ENCODE measurements at regions not wholly inside any gene's neighbourhood (a gene's known extent, or its start where the extent isn't known, plus 50 kb on each side); places are given as distances from the start of the nearest gene placed in this dataset.
A peak's percentile ranks its signal among the peaks of the same experiment; 100 is the strongest.

DNA sequence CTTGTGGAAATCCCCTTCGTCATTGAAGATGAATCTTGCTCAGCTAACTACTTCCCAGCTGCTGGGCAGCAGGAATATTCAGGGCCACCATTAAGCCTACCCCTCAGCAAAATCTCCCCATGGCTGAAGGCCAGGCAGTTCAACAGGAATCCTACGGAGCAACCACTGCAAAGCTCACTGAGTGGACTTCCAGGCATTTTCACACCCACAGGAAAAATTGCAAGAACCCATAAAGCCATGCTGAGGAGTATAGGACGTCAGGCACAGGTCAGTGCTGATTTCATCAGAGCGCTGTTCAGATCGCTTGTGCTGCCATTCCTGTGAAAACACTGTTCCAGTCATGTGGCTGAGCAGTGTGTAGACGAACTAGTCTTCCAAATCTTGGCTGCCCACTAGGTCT is 134.8 kb upstream of the TACR1 start:
- Histone ChIP-seq H4K5ac (ENCODE audit: low read length) (no peak overlapping the region), H3K79me2 (ENCODE audit: control insufficient read depth, insufficient read depth, low read length) (no peaks in the 10 kb centered on the region), H3K4me2 (ENCODE audit: low read length) (no peak overlapping the region), H2BK5ac (ENCODE audit: low read length) (no peak overlapping the region), H3K36me3 (ENCODE audit: control insufficient read depth, insufficient read depth, low read length) (no peaks in the 10 kb centered on the region), H3K4me1 (ENCODE audit: control insufficient read depth, low read depth, low read length) (no peaks in the 10 kb centered on the region), H3K4me3 (ENCODE audit: low read length) (no peak overlapping the region), H3K27me3 (ENCODE audit: insufficient read depth, low read length, poor library complexity) (no peaks in the 10 kb centered on the region), H3K56ac (ENCODE audit: low read length) (no peak overlapping the region), H3K23ac (ENCODE audit: low read length) (no peak overlapping the region), H2BK15ac (replicated peaks; ENCODE audit: low read depth) (no peak overlapping the region), H3K4ac (ENCODE audit: low read depth, low read length) (no peak overlapping the region), H3K9ac (ENCODE audit: low read length) (no peak overlapping the region), H3K18ac (ENCODE audit: low read length) (no peak overlapping the region), H2BK120ac (ENCODE audit: low read depth, low read length) (no peak overlapping the region), H2AK5ac (ENCODE audit: low read length) (no peak overlapping the region), H4K8ac (ENCODE audit: low read depth, low read length) (no peak overlapping the region), H3K79me1 (ENCODE audit: low read length) (no peaks in the 10 kb centered on the region), H3K27ac (ENCODE audit: low read depth, low read length) (no peak overlapping the region)
- WGBS (ENCODE audit: extremely low coverage, insufficient coverage, low lambda C conversion rate), result no CpG with 5 or more reads among the region's 6 CpGs
- DNase-seq, result no peak

- no peak overlapping the region for H3K23ac ChIP-seq (ENCODE audit: low read length)
- H3K56ac ChIP-seq (ENCODE audit: low read length), result no peak overlapping the region
- DNase-seq, result no peak
- H2BK120ac ChIP-seq (ENCODE audit: low read depth, low read length), result no peak overlapping the region
- H3K18ac ChIP-seq (ENCODE audit: low read length), result no peak overlapping the region
- H4K5ac ChIP-seq (ENCODE audit: low read length), result no peak overlapping the region
- no peak overlapping the region for H2BK5ac ChIP-seq (ENCODE audit: low read length)
- H3K27ac ChIP-seq (ENCODE audit: low read depth, low read length), result no peak overlapping the region
- H3K9ac ChIP-seq (ENCODE audit: low read length), result no peak overlapping the region
- no peaks in the 10 kb centered on the region for H3K79me1 ChIP-seq (ENCODE audit: low read length)
- no peaks in the 10 kb centered on the region for H3K27me3 ChIP-seq (ENCODE audit: insufficient read depth, low read length, poor library complexity)
- H3K4me2 ChIP-seq (ENCODE audit: low read length), result no peak overlapping the region
- H3K4me1 ChIP-seq (ENCODE audit: control insufficient read depth, low read depth, low read length), result no peaks in the 10 kb centered on the region
- H2BK15ac ChIP-seq (replicated peaks; ENCODE audit: low read depth), result no peak overlapping the region
- H3K4ac ChIP-seq (ENCODE audit: low read depth, low read length), result no peak overlapping the region
- no peak overlapping the region for H4K8ac ChIP-seq (ENCODE audit: low read depth, low read length)
- H2AK5ac ChIP-seq (ENCODE audit: low read length), result no peak overlapping the region
- no peak overlapping the region for H3K4me3 ChIP-seq (ENCODE audit: low read length)
- no peaks in the 10 kb centered on the region for H3K79me2 ChIP-seq (ENCODE audit: control insufficient read depth, insufficient read depth, low read length)
- no peaks in the 10 kb centered on the region for H3K36me3 ChIP-seq (ENCODE audit: control insufficient read depth, insufficient read depth, low read length)
- WGBS (ENCODE audit: extremely low coverage, insufficient coverage, low lambda C conversion rate), result no CpG with 5 or more reads among the region's 2 CpGs
Observed at GRCh38 chr2:75333646-75334045, 134.3 kb upstream of the TACR1 start.

DNA sequence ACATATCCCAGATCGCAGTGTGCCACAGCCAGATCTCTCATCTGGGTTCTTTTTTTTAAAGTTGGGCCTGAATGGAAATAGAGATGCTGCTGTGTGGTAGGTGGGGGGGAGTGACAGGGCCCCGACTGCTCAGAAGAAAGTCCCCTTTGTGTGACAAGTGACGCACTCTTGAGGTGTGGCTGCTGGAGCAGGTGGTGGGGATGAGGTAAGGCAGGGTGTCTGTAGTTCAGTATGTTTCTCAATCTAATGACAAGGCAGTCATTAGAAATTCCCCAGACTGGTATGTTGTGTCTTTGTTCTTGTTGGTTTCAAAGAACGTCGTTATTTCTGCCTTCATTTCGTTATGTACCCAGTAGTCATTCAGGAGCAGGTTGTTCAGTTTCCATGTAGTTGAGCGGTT is 128.8 kb upstream of the TACR1 start:
- H3K36me3 ChIP-seq (ENCODE audit: control insufficient read depth, insufficient read depth, low read length), result no peaks in the 10 kb centered on the region
- DNase-seq, result no peak
- H2BK120ac ChIP-seq (ENCODE audit: low read depth, low read length), result no peak overlapping the region
- no peaks in the 10 kb centered on the region for H3K79me1 ChIP-seq (ENCODE audit: low read length)
- H4K8ac ChIP-seq (ENCODE audit: low read depth, low read length), result no peak overlapping the region
- H3K4me2 ChIP-seq (ENCODE audit: low read length), result no peak overlapping the region
- H3K4me1 ChIP-seq (ENCODE audit: control insufficient read depth, low read depth, low read length), result peaks cover 7% of the 10 kb centered on the region
- no peak overlapping the region for H3K18ac ChIP-seq (ENCODE audit: low read length)
- no peak overlapping the region for H3K27ac ChIP-seq (ENCODE audit: low read depth, low read length)
- no peak overlapping the region for H3K4me3 ChIP-seq (ENCODE audit: low read length)
- WGBS (ENCODE audit: extremely low coverage, insufficient coverage, low lambda C conversion rate), result no CpG with 5 or more reads among the region's 7 CpGs
- no peak overlapping the region for H3K9ac ChIP-seq (ENCODE audit: low read length)
- no peak overlapping the region for H3K23ac ChIP-seq (ENCODE audit: low read length)
- no peaks in the 10 kb centered on the region for H3K79me2 ChIP-seq (ENCODE audit: control insufficient read depth, insufficient read depth, low read length)
- H3K56ac ChIP-seq (ENCODE audit: low read length), result no peak overlapping the region
- H4K5ac ChIP-seq (ENCODE audit: low read length), result no peak overlapping the region
- no peaks in the 10 kb centered on the region for H3K27me3 ChIP-seq (ENCODE audit: insufficient read depth, low read length, poor library complexity)
- H3K4ac ChIP-seq (ENCODE audit: low read depth, low read length), result no peak overlapping the region
- H2AK5ac ChIP-seq (ENCODE audit: low read length), result no peak overlapping the region
- H2BK15ac ChIP-seq (replicated peaks; ENCODE audit: low read depth), result no peak overlapping the region
- H2BK5ac ChIP-seq (ENCODE audit: low read length), result no peak overlapping the region

DNA sequence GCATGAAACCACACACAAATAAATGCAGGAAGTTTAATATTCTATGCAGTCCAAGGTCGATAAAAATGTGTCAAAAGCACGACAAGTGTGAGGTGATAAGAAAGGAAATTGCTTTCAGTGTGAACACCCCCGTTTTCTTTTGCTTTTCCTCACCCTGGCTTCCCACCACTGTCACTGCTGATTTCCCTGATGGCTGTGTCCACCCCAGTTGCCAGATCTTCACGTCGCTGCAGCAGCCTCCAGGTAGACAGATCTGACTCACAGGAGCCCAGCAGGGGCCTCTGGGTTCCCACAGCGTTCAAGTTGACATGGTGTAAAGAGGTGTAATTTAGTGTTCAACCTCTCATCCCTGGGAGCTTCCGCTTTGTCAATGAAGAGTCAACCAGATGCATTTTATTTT is 128.0 kb upstream of the TACR1 start:
- Histone ChIP-seq H2BK120ac (ENCODE audit: low read depth, low read length) (no peak overlapping the region), H3K9ac (ENCODE audit: low read length) (no peak overlapping the region), H3K36me3 (ENCODE audit: control insufficient read depth, insufficient read depth, low read length) (no peaks in the 10 kb centered on the region), H3K23ac (ENCODE audit: low read length) (no peak overlapping the region), H3K56ac (ENCODE audit: low read length) (no peak overlapping the region), H2AK5ac (ENCODE audit: low read length) (no peak overlapping the region), H4K5ac (ENCODE audit: low read length) (no peak overlapping the region), H3K4me3 (ENCODE audit: low read length) (no peak overlapping the region), H3K27ac (ENCODE audit: low read depth, low read length) (no peak overlapping the region), H3K4ac (ENCODE audit: low read depth, low read length) (no peak overlapping the region), H2BK15ac (replicated peaks; ENCODE audit: low read depth) (no peak overlapping the region), H3K79me2 (ENCODE audit: control insufficient read depth, insufficient read depth, low read length) (no peaks in the 10 kb centered on the region), H3K27me3 (ENCODE audit: insufficient read depth, low read length, poor library complexity) (no peaks in the 10 kb centered on the region), H3K4me1 (ENCODE audit: control insufficient read depth, low read depth, low read length) (peaks cover 7% of the 10 kb centered on the region), H3K18ac (ENCODE audit: low read length) (no peak overlapping the region), H3K4me2 (ENCODE audit: low read length) (no peak overlapping the region), H4K8ac (ENCODE audit: low read depth, low read length) (no peak overlapping the region), H3K79me1 (ENCODE audit: low read length) (no peaks in the 10 kb centered on the region), H2BK5ac (ENCODE audit: low read length) (no peak overlapping the region)
- DNase-seq, result peak; percentile 60
- WGBS (ENCODE audit: extremely low coverage, insufficient coverage, low lambda C conversion rate), result no CpG with 5 or more reads among the region's 7 CpGs

DNA sequence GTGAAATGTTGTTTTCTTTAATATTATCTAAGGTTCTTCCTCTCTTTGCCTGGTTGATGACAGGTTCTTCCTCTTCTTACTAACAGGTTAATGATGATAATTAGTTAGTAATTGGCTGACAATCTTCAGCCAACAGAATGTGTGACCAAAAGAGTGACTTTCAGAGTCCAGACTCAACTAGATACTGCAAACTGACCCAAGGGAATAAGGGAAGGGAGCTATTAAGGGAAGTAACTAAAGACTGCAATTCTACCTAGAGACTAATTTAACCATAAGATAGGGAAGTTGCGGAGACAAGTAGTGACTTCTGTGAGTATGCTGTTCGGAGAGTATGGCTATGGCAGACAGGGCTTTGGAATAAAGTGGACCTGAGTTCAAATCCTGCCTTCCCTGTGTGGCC is 127.3 kb upstream of the TACR1 start:
- peaks cover 7% of the 10 kb centered on the region for H3K4me1 ChIP-seq (ENCODE audit: control insufficient read depth, low read depth, low read length)
- H3K27me3 ChIP-seq (ENCODE audit: insufficient read depth, low read length, poor library complexity), result no peaks in the 10 kb centered on the region
- DNase-seq, result no peak
- no peak overlapping the region for H3K4me3 ChIP-seq (ENCODE audit: low read length)
- no peak overlapping the region for H3K18ac ChIP-seq (ENCODE audit: low read length)
- H3K9ac ChIP-seq (ENCODE audit: low read length), result no peak overlapping the region
- WGBS (ENCODE audit: extremely low coverage, insufficient coverage, low lambda C conversion rate), result no CpG with 5 or more reads among the region's 2 CpGs
- no peak overlapping the region for H2BK15ac ChIP-seq (replicated peaks; ENCODE audit: low read depth)
- no peak overlapping the region for H3K56ac ChIP-seq (ENCODE audit: low read length)
- H2BK120ac ChIP-seq (ENCODE audit: low read depth, low read length), result no peak overlapping the region
- no peak overlapping the region for H4K5ac ChIP-seq (ENCODE audit: low read length)
- no peak overlapping the region for H3K27ac ChIP-seq (ENCODE audit: low read depth, low read length)
- no peak overlapping the region for H2AK5ac ChIP-seq (ENCODE audit: low read length)
- no peak overlapping the region for H3K4me2 ChIP-seq (ENCODE audit: low read length)
- no peak overlapping the region for H2BK5ac ChIP-seq (ENCODE audit: low read length)
- H4K8ac ChIP-seq (ENCODE audit: low read depth, low read length), result no peak overlapping the region
- no peaks in the 10 kb centered on the region for H3K79me2 ChIP-seq (ENCODE audit: control insufficient read depth, insufficient read depth, low read length)
- H3K4ac ChIP-seq (ENCODE audit: low read depth, low read length), result no peak overlapping the region
- no peak overlapping the region for H3K23ac ChIP-seq (ENCODE audit: low read length)
- no peaks in the 10 kb centered on the region for H3K36me3 ChIP-seq (ENCODE audit: control insufficient read depth, insufficient read depth, low read length)
- no peaks in the 10 kb centered on the region for H3K79me1 ChIP-seq (ENCODE audit: low read length)

DNA sequence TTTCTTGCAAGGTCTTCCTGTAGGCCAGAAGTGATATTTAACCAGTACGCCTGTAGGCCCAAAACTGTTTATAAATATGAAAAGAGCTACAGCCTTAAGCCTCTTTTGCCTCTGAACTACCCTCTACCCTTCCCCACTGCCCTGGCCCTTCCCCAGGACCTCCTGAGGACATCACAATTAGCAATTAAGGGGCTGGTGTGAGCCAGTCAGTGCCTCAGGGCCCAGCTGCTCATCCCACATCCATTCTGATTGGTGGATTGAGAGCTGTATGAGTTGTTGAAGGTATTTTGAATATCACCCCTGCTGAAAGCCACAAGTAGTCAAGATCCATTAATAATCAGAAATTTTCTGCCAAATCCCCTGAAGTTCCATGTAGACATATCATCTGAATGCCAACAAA is 126.3 kb upstream of the TACR1 start:
- WGBS (ENCODE audit: extremely low coverage, insufficient coverage, low lambda C conversion rate), result no CpG with 5 or more reads among the region's 1 CpG
- H3K27me3 ChIP-seq (ENCODE audit: insufficient read depth, low read length, poor library complexity), result no peaks in the 10 kb centered on the region
- H3K4me2 ChIP-seq (ENCODE audit: low read length), result no peak overlapping the region
- H2BK15ac ChIP-seq (replicated peaks; ENCODE audit: low read depth), result no peak overlapping the region
- no peak overlapping the region for H2BK5ac ChIP-seq (ENCODE audit: low read length)
- no peaks in the 10 kb centered on the region for H3K36me3 ChIP-seq (ENCODE audit: control insufficient read depth, insufficient read depth, low read length)
- H3K4me1 ChIP-seq (ENCODE audit: control insufficient read depth, low read depth, low read length), result peaks cover 7% of the 10 kb centered on the region
- DNase-seq, result peak; percentile 52
- H4K8ac ChIP-seq (ENCODE audit: low read depth, low read length), result no peak overlapping the region
- H3K56ac ChIP-seq (ENCODE audit: low read length), result no peak overlapping the region
- H4K5ac ChIP-seq (ENCODE audit: low read length), result no peak overlapping the region
- no peak overlapping the region for H2BK120ac ChIP-seq (ENCODE audit: low read depth, low read length)
- H3K23ac ChIP-seq (ENCODE audit: low read length), result no peak overlapping the region
- no peak overlapping the region for H3K27ac ChIP-seq (ENCODE audit: low read depth, low read length)
- no peak overlapping the region for H3K4me3 ChIP-seq (ENCODE audit: low read length)
- H3K4ac ChIP-seq (ENCODE audit: low read depth, low read length), result no peak overlapping the region
- no peaks in the 10 kb centered on the region for H3K79me2 ChIP-seq (ENCODE audit: control insufficient read depth, insufficient read depth, low read length)
- H3K18ac ChIP-seq (ENCODE audit: low read length), result no peak overlapping the region
- no peaks in the 10 kb centered on the region for H3K79me1 ChIP-seq (ENCODE audit: low read length)
- H3K9ac ChIP-seq (ENCODE audit: low read length), result no peak overlapping the region
- no peak overlapping the region for H2AK5ac ChIP-seq (ENCODE audit: low read length)

Data from mesendoderm (in vitro differentiated cells).